CD1c-positive myeloid dendritic cell (primary cell): ENCODE measurements at regions not wholly inside any gene's neighbourhood (a gene's known extent, or its start where the extent isn't known, plus 50 kb on each side); places are given as distances from the start of the nearest gene placed in this dataset.

Experiments
- DNase-seq: peaks from one replicate; pipeline ENCODE4 v3.0.0-alpha.2; 2016; ENCODE audit errors: extremely low spot score

DNA sequence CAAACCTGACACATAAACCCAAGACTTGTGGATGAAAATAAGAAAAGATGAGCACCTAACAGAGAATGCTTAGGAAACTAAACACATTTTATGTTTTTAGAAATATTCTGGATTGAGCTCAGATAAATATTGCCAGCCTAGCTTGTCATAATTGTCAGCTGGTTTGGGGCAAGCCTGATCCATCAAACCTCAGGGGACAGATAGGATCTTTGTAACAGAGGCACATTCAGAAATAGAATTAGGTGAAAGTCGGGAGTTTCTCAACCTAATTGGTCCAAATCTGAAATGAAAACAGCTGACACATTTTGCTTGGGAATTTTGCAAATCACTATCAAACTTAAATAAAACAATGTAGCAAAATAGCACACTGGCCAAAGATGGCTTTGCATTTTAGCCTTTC lies 503.7 kb downstream of the ANXA1 start:
- no peak for DNase-seq

DNA sequence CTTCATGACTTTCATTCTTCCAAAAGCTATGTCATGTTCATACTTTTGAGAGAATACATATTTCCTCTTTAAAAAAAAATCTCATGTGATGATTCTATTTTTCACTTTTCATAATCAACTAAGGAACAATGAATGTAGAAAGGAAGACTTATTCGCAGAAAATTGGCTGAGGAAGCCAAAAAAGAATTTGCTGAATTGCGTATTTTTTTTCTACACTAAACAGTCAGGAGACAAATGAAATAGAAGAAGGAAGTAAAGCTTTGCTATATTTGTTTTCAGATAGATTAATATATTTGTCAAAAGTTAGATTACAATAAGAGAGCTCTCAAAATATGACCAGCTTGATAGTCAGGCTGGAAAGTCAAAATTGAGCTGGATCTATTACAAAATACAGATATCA lies 504.2 kb downstream of the ANXA1 start:
- no peak for DNase-seq

DNA sequence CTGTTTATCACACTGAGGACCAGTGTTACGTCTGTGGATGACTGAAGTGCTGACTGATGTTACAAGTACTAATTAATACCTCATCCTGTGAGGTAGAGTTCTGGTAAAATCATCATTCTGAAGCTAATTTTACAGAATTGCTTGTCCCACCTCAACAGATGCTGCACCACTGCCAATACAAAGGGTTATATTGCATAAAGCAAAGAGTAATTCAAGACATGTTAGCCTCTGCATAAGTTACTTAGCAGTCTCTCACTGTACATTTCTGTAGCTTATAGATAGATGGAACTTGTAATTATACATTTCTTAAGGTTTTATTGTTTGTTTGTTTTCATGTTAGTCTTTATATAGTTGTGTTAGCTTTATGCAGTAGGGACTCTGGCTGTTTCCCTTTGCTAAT lies 513.6 kb downstream of the ANXA1 start:
- DNase-seq, result no peak

DNA sequence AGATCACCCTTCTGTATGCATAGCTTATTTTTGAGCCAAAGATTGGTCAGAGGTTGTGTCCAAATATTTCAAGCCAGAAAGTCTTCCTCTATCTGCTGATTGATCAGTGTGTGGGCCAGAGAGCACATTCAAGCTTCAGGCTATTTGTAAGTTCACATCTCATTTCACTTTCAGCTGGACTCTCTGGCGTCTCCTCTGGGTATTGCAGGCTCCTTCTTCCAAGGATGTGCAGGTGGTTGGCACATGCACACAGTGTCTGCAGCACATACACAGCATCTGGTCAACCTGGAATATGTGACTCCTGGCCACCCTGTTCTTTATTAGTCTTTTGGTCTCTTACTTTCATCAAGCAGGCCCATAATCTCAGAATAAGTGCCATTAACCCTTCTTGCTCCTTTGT lies 516.1 kb downstream of the ANXA1 start:
- DNase-seq, result no peak

DNA sequence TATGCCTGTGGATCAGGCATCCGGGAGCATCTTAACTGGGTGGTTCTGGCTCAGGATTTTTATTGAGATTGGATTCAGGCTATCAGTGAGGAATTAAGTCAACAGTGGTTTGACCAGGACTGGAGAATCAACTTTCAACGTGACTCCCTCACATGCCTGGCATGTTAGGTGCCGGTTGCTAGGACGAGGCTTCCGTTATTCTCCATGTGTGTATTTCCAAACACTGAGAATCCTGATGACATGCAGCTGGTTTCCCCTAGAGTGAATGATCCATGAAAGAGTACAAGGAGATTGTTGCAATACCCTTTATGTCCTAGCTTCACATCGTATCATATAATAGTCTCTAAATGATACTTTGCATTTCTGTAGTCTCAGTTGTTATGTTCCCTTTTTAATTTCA lies 529.2 kb downstream of the ANXA1 start:
- no peak for DNase-seq

DNA sequence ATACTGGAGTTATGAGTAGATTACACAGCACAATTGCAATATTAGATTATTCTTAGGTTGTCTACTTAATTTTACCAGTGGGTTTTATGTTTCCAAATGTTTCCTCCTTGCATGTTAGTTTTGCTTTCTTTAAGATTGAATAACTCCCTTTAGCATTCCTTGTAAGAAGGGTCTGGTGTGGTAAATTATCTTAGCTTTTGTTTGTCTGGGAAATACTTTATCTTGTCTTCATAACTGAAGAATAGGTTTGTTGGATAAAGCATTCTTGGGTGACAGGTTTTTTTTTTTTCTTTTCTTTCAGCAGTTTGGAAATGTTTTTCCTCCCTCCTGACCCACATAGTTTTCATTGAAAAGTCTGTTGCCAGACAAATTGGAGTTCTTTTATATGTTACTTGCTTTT lies 531.1 kb downstream of the ANXA1 start:
- no peak for DNase-seq

DNA sequence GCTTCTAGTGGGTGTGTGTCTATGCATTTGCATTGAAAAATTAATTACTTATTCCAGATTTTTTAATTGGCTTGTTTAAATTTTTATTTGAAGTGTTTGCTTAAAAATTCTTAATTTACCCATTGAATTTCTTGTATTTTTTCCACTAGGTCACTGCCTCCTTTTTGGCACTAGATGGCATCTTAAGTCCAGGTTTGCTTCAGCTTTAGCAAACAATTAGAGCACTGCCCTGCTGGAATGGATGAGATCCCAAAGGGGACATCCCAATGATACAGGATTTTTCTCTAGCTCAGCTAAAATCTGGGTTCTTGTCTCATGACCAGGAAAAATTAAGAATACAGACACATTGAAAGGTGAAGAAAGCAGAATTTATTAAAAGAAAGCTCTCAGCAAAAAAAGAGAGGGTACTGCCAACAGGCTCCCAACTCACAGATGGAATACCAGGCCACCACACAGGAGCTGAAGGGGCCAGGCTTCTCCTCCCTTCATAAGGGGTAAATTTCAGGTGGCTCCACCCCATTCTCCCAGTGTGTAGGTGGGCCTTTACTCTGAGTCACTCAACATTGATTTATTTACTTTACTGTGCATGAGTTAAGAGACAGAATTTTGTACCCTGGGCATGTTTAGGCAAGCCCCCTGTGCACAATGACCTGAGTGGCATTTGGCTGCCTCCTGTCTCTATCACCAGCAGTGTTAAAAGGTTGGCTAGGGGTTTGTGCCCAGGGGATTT lies 532.4 kb downstream of the ANXA1 start:
- no peak for DNase-seq

DNA sequence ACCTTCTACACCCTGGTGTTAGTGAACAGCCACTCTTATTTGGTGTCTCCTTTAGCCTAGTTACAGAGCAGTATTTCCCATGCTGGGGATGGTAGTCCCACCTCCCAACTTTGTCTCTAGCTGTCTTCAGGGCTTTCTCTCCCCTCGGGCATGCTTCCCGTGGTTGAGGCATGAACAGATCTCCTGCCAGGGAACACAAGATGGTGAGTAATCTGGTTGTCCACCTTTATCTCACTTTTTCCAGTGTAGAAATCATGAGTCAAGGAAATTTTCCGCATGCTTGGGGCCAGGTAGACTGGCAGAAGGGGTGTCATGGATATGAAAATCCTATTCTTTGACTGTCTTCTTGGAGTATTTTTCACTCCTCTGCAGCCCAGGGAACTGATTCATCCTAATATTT lies 532.9 kb downstream of the ANXA1 start:
- DNase-seq, result no peak

DNA sequence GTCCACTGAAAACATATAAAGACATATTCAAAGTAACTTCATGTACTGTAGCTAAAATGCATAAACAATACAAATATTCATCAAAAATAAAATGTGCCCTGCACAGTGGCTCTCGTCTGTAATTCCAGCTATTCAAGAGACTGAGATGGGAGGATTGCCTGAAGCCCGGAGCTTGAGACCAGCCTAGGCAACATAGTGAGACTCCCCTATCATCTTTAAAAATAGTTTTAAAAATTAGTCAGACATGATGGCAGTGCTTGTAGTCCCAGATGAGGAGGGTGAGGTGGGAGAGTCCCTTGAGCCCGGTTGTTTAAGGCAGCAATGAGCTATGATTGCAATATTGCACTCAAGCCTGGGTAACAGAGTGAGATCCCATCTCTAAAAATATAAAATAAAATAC lies 534.1 kb downstream of the ANXA1 start:
- no peak for DNase-seq

DNA sequence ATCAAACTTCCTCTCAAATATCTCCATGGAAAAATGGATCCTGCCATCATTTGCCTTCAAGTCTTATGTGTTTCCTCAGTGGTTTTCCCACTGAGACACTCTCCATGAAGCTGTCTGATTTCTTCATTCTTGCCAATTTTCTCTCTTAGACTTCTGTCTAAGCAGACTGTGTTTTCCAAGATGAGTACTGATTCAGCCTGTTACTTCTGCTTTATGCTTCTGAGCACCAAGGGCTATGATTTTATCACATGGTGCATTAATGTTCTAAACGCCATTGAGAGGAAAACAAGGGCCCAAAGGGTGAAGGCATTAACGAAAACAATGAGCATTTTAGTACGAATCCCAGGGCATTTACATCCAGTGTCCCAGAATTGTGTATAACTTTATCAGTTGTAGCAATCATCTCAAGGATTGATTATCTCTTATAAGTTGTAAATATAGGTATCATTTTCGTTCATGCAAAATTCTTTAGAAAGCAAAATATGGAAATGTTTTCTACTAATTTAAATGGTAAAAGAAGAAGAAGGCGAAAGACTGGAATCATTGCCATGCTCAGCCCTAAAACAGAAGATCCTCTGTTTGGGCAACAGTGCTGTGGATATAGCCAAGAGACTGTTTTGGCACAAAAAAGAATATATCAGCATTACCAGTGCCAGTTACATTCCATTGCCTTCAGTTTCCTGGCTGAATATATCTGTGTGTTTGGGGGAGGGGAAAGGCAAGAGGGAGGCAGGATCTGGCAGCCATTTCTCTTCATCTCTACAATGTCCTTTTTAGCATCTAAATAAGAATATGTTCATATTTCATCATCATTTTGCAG lies 537.6 kb downstream of the ANXA1 start:
- DNase-seq, result no peak

DNA sequence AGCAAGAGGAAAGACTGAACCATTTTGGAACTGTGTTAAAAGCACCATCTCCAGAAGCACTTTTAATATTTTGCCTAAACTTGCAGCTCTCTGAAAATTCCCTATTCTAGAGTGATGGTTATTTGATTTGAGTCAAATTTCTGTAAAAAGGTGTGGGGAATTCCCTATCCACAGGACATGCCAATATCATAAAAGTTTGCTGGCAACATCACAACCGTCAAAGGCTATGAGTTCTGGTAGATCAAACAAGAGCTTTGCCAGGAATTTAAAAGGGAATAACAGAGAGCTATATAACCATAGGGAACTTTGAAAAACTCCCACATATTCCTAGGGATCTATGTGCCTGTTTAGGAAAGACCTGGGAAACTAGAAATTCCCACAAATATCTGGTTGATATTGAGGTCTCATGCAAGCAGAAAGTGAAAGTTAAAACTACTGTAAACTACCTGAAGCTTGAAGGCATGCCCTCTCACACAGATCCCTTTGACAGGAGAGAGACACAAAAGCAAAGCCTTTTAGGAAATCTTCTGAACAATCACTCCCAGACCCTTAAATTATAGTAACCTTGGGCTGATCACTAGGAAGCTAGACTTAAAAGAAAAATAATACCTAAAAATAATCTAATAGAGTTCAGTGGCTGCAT lies 549.9 kb downstream of the ANXA1 start:
- DNase-seq, result no peak

DNA sequence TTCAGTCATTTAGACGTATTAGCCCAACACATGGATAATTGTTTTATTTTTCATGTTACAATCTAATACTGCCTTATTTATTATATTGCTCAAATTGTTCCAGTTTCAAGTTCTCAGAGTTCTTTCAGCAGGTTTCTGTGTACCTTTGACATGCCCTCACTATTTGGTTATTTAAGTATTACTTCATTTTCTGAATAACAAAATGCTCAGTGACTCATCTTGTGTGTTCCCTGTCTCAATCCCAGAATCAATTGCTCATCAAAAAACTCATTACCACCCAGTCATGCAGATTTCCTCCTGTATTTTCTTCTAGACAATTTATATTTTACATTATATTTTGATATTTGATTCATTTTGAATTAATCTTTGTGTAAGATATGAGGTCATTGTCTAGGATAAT lies 562.6 kb downstream of the ANXA1 start:
- no peak for DNase-seq

DNA sequence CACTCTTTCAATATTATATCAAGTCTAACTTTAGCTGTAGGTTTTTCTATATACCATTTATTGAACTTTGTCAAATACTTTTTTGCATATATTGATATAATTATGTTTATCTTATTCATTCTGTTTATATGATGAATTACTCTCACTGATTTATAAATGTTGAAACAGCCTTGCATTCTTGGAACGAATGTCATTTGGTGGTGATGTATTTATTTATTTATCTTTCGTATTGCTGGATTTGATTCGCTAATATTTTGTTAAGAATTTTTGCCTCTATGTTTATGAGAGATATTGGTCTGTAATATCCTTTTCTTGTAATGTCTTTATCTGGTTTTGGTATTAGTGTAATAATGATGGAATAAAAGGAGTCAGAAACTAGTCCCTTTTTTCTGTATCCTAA lies 563.9 kb downstream of the ANXA1 start:
- no peak for DNase-seq

DNA sequence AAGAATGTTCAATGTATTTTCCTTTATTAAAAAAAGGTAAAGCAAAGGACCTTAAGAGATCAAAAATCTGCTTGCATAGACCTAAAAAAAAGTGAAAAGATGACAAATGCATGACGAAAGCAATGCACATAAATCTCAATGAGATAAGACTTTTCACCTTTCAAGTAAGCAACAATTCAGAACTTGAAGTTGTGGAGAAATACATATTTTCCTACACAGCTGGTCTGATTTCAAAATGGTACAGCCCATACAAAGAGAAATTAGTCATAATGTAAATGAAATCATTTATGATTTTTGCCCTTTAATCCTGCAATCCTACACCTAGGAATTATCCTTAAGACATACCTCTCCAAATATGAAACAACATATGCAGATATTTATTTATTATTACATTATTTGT lies 568.0 kb downstream of the ANXA1 start:
- no peak for DNase-seq

DNA sequence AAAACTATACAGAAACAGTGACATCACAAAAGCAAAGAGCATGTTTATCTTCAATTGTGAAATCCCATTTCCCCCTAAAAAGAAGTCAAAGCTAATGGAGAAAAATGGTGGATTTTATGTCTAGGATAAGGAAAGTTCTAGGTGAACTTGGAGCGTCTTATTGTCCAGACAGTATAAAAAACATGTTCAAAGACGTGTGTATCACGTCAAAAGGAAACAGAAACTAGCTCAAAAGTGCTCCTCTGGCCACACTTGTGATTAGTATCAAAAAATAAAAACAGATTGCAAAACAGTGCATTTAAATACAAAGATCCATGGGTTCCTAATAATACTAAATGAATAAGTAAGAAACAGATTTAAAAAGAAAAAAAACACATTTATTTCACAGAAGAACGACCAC lies 568.9 kb downstream of the ANXA1 start:
- DNase-seq, result no peak

DNA sequence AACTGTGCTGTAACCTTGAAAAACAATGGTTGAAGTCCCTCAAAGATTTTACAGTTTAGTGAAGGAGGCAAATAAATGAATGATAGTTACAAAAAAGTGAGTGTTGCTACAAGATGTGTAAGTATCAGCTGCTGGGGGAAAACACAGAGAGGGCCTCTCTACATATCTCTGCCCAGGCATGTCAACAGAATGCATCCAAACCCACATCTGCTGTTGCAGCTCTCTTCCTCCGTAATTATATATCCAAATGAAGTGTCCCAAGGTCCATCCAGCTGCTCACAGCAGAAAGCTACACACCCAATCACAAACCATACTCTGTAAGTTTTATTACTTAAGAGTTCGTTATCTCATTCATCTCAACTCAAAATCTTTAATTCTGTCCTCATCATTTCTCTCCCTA lies 584.6 kb downstream of the ANXA1 start:
- DNase-seq, result no peak

DNA sequence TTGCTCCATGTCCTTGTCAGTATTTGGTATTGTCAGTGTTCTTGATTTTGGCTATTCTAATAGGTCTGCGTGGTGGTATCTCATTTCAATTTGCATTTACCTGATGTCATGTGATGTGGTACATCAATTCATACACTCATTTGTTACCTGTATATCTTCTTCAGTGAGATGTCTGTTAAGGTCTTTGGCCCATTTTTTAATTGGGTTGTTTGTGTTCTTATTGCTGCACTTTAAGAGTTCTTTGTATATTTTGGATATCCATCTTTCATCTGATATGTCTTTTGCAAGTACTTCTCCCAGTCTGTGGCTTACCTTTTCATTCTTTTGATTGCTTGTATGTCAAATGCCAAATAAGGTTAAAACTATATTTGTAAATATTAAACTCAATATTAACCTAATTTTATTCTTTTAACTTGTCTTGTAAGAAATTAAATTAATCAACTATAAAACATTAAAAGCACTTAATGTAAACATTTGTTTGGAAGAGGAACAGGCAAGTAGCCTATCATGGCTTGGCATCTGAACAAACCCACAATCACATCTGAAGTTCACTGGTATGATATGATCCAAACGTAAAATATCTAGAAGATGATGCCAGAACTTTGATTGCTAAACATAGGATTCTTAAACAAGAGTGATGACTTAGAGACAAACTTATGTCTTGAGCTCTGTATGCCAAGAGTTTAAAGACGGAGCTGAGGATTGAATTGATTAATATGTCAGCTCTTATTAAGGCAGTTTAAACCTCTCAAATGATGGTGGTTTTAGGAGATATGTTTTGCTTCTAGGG lies 587.3 kb downstream of the ANXA1 start:
- no peak for DNase-seq

DNA sequence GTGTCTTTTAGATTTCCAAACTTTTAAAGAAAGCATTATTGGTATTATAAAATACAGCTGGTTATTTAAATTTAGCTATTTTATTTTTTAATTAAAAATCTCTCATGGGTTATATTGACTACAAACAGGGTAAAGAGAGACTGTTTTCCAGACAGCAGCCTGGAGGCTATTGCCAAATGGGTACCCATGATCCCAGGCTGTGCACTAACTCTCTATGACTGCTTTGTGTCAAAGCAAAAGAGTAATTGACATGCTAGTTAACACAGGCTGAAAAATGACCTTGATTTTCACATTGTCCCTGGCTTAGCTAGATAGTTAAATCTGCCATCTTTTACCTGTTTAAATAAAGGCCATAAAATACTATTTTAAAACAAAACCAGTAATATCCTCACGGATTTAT lies 589.7 kb downstream of the ANXA1 start:
- DNase-seq, result no peak

DNA sequence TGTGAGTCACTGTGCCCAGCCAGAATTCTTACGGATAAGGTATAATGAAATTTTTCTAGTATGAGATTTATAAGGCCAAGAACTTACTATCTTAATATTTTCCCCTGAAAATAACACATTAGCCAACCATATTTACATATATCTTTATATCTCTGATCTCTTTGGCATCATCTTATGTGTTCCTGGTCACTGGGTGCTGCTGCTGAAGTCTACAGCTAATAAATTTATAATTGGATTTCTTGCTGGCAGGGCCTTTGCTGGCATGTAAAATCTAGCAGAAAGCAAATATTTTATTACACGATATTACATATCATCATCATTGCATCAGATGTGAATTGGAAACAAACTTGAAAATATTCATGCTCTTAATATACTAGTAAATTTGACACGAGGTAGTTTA lies 590.7 kb downstream of the ANXA1 start:
- DNase-seq, result no peak

DNA sequence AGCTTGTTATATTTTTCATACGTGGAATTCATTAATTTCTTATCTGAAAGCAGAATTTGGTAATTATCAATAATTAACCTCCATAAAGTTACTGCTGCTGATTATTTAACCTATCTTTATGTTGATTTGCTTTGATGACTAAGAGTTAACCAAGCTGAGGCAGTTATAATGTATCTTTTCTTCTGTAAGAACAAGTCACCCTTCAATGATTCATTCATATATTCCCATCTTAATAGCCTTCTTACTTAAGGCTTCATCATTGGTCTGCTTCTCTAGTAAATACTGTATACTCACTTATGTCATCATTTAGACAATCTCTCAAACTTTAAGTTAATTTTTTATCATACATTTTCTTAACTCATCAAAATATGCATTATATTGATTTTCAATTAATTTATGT lies 592.2 kb downstream of the ANXA1 start:
- DNase-seq, result no peak

DNA sequence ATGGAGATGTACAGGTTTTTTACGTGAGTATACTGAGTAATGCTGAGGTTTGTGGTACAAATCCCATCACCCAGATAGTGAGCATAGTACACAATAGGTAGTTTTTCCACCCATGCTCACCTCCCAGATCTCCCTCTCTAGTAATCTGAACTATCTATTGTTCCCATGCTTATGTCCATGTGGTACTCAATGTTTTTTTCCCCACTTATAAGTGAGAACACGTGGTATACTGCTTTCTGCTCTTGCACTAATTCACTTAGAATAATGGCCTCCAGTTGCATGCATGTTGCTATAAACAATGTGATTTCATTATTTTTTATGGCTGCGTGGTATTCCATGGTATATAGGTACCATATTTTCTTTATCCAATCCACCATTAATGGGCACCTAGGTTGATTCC lies 593.9 kb downstream of the ANXA1 start:
- DNase-seq, result no peak

DNA sequence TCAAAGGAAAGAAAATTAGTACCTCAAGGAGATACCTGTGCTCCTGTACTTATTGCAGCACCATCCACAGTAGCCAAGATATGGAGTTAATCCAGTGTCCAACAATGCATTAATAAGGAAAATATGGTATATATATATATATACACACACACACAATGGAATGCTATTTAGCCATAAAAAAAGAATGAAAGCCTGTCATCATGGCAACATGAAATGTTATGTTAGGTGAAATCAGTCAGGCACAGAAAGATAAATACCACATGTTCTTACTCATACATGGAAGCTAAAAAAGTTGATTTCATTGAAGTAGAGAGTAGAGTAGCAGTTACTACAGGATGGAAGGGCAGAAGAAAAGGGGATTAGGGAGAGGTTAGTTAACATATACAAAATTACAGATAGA lies 601.5 kb downstream of the ANXA1 start:
- DNase-seq, result no peak
